ENCODE measurements at regions not wholly inside any gene's neighbourhood (a gene's known extent, or its start where the extent isn't known, plus 50 kb on each side); places are given as distances from the start of the nearest gene placed in this dataset.

DNA sequence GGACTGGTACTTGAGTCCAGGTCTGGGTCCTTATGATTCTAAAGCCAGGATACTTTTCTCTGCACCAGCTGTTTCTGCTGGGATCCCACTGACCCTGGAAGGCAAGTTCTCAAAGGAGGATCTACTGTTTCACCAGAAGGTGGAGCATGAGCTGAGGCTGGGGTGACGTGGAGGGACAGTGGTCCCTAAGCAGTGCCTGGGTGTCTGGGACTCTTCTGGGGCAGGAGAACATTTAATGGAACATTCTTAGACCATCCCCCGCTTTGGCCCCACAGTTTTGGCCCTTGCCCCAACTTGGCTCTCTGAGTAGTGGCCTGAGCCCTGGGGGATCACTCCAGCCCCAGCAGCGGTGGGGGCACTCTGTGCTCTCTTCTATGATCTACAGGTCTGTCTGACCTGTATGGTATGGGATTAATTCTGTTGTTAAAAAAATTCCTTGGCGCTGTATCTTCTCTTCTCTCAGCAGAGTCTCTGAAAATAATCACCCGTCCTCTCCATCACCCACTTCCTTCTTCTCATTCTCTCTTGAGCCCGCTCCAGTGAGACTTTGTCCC, 60.3 kb upstream of the CSF3R start:
- H3K36me3 ChIP-seq (ENCODE audit: control insufficient read depth, insufficient read depth, low read length): no peaks in the 10 kb centered on the region
- no peak overlapping the region for H3K4ac ChIP-seq (ENCODE audit: low read depth, low read length)
- no peak overlapping the region for H4K8ac ChIP-seq (ENCODE audit: low read depth, low read length)
- no CpG with 5 or more reads among the region's 6 CpGs for WGBS (ENCODE audit: extremely low coverage, insufficient coverage, low lambda C conversion rate)
- no peaks in the 10 kb centered on the region for H3K79me1 ChIP-seq (ENCODE audit: low read length)
- H3K18ac ChIP-seq (ENCODE audit: low read length): no peak overlapping the region
- H3K4me1 ChIP-seq (ENCODE audit: control insufficient read depth, low read depth, low read length): no peaks in the 10 kb centered on the region
- H3K4me3 ChIP-seq (ENCODE audit: low read length): no peak overlapping the region
- H3K4me2 ChIP-seq (ENCODE audit: low read length): no peak overlapping the region
- no peak overlapping the region for H3K23ac ChIP-seq (ENCODE audit: low read length)
- H3K27ac ChIP-seq (ENCODE audit: low read depth, low read length): no peak overlapping the region
- no peak overlapping the region for H4K5ac ChIP-seq (ENCODE audit: low read length)
- H2BK120ac ChIP-seq (ENCODE audit: low read depth, low read length): no peak overlapping the region
- H2BK5ac ChIP-seq (ENCODE audit: low read length): no peak overlapping the region
- no peak overlapping the region for H3K56ac ChIP-seq (ENCODE audit: low read length)
- H3K79me2 ChIP-seq (ENCODE audit: control insufficient read depth, insufficient read depth, low read length): no peaks in the 10 kb centered on the region
- H3K27me3 ChIP-seq (ENCODE audit: insufficient read depth, low read length, poor library complexity): no peaks in the 10 kb centered on the region
- no peak overlapping the region for H3K9ac ChIP-seq (ENCODE audit: low read length)
- DNase-seq: peak; percentile 64
- H2BK15ac ChIP-seq (replicated peaks; ENCODE audit: low read depth): no peak overlapping the region
- H2AK5ac ChIP-seq (ENCODE audit: low read length): no peak overlapping the region

DNA sequence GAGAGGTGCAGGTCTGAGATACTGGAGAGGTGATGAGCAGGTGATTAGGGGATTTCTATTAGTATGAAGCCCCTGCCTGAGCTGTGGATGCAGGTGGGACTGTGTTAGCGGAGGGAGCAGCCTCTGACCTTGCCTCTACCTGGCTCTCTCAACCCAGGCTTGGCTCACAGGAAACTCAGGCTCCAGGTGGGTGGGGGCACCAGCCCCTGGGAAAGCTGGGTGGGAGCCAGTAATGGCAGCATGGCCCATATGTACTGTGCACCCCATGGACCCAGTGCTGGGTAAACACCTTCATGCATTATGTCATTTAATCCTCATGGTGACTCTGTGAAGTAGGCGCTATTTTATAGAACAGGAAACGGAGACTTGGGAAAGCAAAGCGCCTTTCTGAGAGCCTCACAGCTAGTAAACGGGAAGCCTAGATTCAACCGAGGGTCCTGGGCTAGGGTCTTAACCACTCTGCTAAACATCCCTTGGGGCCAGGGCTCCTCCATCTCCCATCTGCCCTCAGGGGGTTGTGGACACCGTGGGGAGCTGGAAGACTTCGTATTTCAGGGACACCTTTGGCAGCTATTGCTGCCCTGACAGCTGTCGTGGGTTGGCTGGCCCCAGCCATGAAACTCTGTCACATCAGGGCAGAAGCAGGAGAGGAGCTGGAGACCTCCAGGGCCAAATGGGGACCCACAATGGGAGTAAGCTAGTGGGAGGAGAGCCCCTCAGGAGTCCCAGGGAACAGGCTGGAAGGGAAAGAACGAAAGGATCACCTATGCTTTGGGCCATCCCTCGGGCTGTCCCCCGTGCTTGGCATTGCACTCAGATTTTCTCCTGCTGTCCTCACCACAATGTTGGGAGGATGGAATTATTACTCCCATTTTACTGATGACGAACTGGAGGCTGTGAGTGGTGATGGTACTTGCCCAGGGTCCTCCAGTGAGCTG, 59.6 kb upstream of the CSF3R start:
- Histone ChIP-seq H3K79me2 (ENCODE audit: control insufficient read depth, insufficient read depth, low read length) (no peaks in the 10 kb centered on the region), H3K9ac (ENCODE audit: low read length) (no peak overlapping the region), H3K4me3 (ENCODE audit: low read length) (no peak overlapping the region), H3K4me1 (ENCODE audit: control insufficient read depth, low read depth, low read length) (no peaks in the 10 kb centered on the region), H4K5ac (ENCODE audit: low read length) (no peak overlapping the region), H3K23ac (ENCODE audit: low read length) (no peak overlapping the region), H3K27ac (ENCODE audit: low read depth, low read length) (no peak overlapping the region), H3K56ac (ENCODE audit: low read length) (no peak overlapping the region), H3K18ac (ENCODE audit: low read length) (no peak overlapping the region), H3K4me2 (ENCODE audit: low read length) (no peak overlapping the region), H2BK5ac (ENCODE audit: low read length) (no peak overlapping the region), H2AK5ac (ENCODE audit: low read length) (no peak overlapping the region), H3K36me3 (ENCODE audit: control insufficient read depth, insufficient read depth, low read length) (no peaks in the 10 kb centered on the region), H3K27me3 (ENCODE audit: insufficient read depth, low read length, poor library complexity) (no peaks in the 10 kb centered on the region), H2BK15ac (replicated peaks; ENCODE audit: low read depth) (no peak overlapping the region), H3K4ac (ENCODE audit: low read depth, low read length) (no peak overlapping the region), H3K79me1 (ENCODE audit: low read length) (no peaks in the 10 kb centered on the region), H4K8ac (ENCODE audit: low read depth, low read length) (no peak overlapping the region), H2BK120ac (ENCODE audit: low read depth, low read length) (no peak overlapping the region)
- no peak for DNase-seq
- no CpG with 5 or more reads among the region's 13 CpGs for WGBS (ENCODE audit: extremely low coverage, insufficient coverage, low lambda C conversion rate)

DNA sequence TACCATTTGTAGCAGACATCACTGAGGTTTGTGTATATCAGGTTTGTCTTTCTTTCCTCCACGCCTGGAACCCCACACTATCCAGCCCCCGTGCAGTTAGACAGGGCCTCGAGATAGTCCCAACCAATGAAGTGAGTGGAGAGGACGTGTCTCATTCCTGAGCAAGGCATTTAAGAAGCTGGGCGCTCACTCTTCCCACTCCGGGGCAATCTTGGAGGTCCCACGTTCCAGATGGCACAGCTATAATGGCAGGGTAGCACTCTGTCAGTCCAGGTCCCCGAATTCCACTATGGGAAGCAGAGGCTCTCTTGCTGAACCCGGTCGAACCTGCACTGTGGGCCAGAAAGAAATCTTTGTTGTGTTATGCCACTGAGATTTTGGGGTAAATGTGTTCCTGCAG, 57.3 kb upstream of the CSF3R start:
- H2AK5ac ChIP-seq (ENCODE audit: low read length): no peak overlapping the region
- no peaks in the 10 kb centered on the region for H3K36me3 ChIP-seq (ENCODE audit: control insufficient read depth, insufficient read depth, low read length)
- no peak overlapping the region for H3K18ac ChIP-seq (ENCODE audit: low read length)
- no peak for DNase-seq
- H3K4me2 ChIP-seq (ENCODE audit: low read length): no peak overlapping the region
- no peak overlapping the region for H2BK120ac ChIP-seq (ENCODE audit: low read depth, low read length)
- H3K9ac ChIP-seq (ENCODE audit: low read length): no peak overlapping the region
- WGBS (ENCODE audit: extremely low coverage, insufficient coverage, low lambda C conversion rate): no CpG with 5 or more reads among the region's 10 CpGs
- no peak overlapping the region for H2BK15ac ChIP-seq (replicated peaks; ENCODE audit: low read depth)
- H4K5ac ChIP-seq (ENCODE audit: low read length): no peak overlapping the region
- no peak overlapping the region for H3K27ac ChIP-seq (ENCODE audit: low read depth, low read length)
- H3K27me3 ChIP-seq (ENCODE audit: insufficient read depth, low read length, poor library complexity): no peaks in the 10 kb centered on the region
- H2BK5ac ChIP-seq (ENCODE audit: low read length): no peak overlapping the region
- no peak overlapping the region for H3K4ac ChIP-seq (ENCODE audit: low read depth, low read length)
- H3K56ac ChIP-seq (ENCODE audit: low read length): no peak overlapping the region
- H3K4me1 ChIP-seq (ENCODE audit: control insufficient read depth, low read depth, low read length): no peaks in the 10 kb centered on the region
- H3K4me3 ChIP-seq (ENCODE audit: low read length): no peak overlapping the region
- H3K23ac ChIP-seq (ENCODE audit: low read length): no peak overlapping the region
- no peaks in the 10 kb centered on the region for H3K79me1 ChIP-seq (ENCODE audit: low read length)
- no peak overlapping the region for H4K8ac ChIP-seq (ENCODE audit: low read depth, low read length)
- no peaks in the 10 kb centered on the region for H3K79me2 ChIP-seq (ENCODE audit: control insufficient read depth, insufficient read depth, low read length)

DNA sequence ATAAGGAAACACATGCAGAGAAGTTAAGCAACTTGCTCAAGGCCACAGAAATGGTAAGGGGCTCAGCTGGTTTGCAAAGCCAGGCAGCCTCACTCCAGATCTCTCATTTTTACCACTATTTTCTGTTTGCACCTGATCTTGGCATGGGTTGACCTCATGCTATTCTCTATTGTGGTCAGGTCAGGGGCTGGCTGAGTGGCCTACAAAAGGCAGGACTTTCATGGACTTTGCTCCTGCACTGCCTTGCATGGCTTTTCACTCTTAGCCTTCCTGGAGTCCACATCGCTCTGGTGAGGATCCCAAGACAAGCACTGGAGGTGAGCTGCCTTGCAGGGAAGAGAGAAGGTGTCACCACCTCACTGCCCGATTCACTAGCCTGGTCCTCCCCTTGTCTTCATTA, 56.8 kb upstream of the CSF3R start:
- no peak overlapping the region for H4K8ac ChIP-seq (ENCODE audit: low read depth, low read length)
- DNase-seq: no peak
- H3K4ac ChIP-seq (ENCODE audit: low read depth, low read length): no peak overlapping the region
- no peak overlapping the region for H3K23ac ChIP-seq (ENCODE audit: low read length)
- WGBS (ENCODE audit: extremely low coverage, insufficient coverage, low lambda C conversion rate): no CpG with 5 or more reads among the region's 2 CpGs
- H3K79me2 ChIP-seq (ENCODE audit: control insufficient read depth, insufficient read depth, low read length): no peaks in the 10 kb centered on the region
- H2AK5ac ChIP-seq (ENCODE audit: low read length): no peak overlapping the region
- H3K27me3 ChIP-seq (ENCODE audit: insufficient read depth, low read length, poor library complexity): no peaks in the 10 kb centered on the region
- no peak overlapping the region for H3K4me2 ChIP-seq (ENCODE audit: low read length)
- no peak overlapping the region for H2BK120ac ChIP-seq (ENCODE audit: low read depth, low read length)
- no peak overlapping the region for H3K56ac ChIP-seq (ENCODE audit: low read length)
- no peak overlapping the region for H2BK5ac ChIP-seq (ENCODE audit: low read length)
- H2BK15ac ChIP-seq (replicated peaks; ENCODE audit: low read depth): no peak overlapping the region
- no peak overlapping the region for H3K18ac ChIP-seq (ENCODE audit: low read length)
- no peaks in the 10 kb centered on the region for H3K79me1 ChIP-seq (ENCODE audit: low read length)
- H3K36me3 ChIP-seq (ENCODE audit: control insufficient read depth, insufficient read depth, low read length): no peaks in the 10 kb centered on the region
- H3K4me1 ChIP-seq (ENCODE audit: control insufficient read depth, low read depth, low read length): no peaks in the 10 kb centered on the region
- H3K27ac ChIP-seq (ENCODE audit: low read depth, low read length): no peak overlapping the region
- H3K4me3 ChIP-seq (ENCODE audit: low read length): no peak overlapping the region
- no peak overlapping the region for H3K9ac ChIP-seq (ENCODE audit: low read length)
- no peak overlapping the region for H4K5ac ChIP-seq (ENCODE audit: low read length)

DNA sequence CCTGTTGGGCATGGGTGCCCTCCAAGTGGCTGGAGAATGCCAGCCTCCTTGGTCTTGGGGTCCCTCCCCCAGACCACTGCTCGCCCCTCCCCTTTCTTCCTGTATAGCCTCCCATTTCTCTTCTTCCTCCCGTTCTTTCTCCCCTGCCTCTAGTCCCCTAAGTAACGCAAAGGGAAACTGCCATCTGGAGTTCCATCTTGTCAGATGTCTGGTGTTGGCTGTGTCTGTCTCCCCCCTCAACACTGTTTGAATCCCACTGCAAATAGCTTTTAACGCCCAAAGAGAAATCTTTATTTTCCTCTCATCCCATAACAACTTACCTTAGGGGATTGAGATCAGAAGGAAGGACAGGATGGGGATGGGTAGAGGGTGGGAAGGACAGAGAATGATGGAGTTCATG, 55.3 kb upstream of the CSF3R start:
- DNase-seq: no peak
- no CpG with 5 or more reads among the region's 4 CpGs for WGBS (ENCODE audit: extremely low coverage, insufficient coverage, low lambda C conversion rate)

More for the DNA sequence above, 55.3 kb upstream of the CSF3R start:
- H3K4me3 ChIP-seq (ENCODE audit: low read length): no peak overlapping the region
- no peak overlapping the region for H3K27ac ChIP-seq (ENCODE audit: low read depth, low read length)
- no peaks in the 10 kb centered on the region for H3K4me1 ChIP-seq (ENCODE audit: control insufficient read depth, low read depth, low read length)
- no peak overlapping the region for H3K4me2 ChIP-seq (ENCODE audit: low read length)
- H3K9ac ChIP-seq (ENCODE audit: low read length): no peak overlapping the region
- no peak overlapping the region for H4K5ac ChIP-seq (ENCODE audit: low read length)
- H3K23ac ChIP-seq (ENCODE audit: low read length): no peak overlapping the region
- H3K4ac ChIP-seq (ENCODE audit: low read depth, low read length): no peak overlapping the region
- H4K8ac ChIP-seq (ENCODE audit: low read depth, low read length): no peak overlapping the region
- H2BK120ac ChIP-seq (ENCODE audit: low read depth, low read length): no peak overlapping the region
- H2AK5ac ChIP-seq (ENCODE audit: low read length): no peak overlapping the region
- H3K36me3 ChIP-seq (ENCODE audit: control insufficient read depth, insufficient read depth, low read length): no peaks in the 10 kb centered on the region
- H3K18ac ChIP-seq (ENCODE audit: low read length): no peak overlapping the region
- no peaks in the 10 kb centered on the region for H3K79me1 ChIP-seq (ENCODE audit: low read length)
- no peak overlapping the region for H2BK5ac ChIP-seq (ENCODE audit: low read length)
- no peak overlapping the region for H3K56ac ChIP-seq (ENCODE audit: low read length)
- no peaks in the 10 kb centered on the region for H3K27me3 ChIP-seq (ENCODE audit: insufficient read depth, low read length, poor library complexity)
- H3K79me2 ChIP-seq (ENCODE audit: control insufficient read depth, insufficient read depth, low read length): no peaks in the 10 kb centered on the region
- H2BK15ac ChIP-seq (replicated peaks; ENCODE audit: low read depth): no peak overlapping the region
